ENCODE measurements at regions not wholly inside any gene's neighbourhood (a gene's known extent, or its start where the extent isn't known, plus 50 kb on each side); places are given as distances from the start of the nearest gene placed in this dataset.

DNA sequence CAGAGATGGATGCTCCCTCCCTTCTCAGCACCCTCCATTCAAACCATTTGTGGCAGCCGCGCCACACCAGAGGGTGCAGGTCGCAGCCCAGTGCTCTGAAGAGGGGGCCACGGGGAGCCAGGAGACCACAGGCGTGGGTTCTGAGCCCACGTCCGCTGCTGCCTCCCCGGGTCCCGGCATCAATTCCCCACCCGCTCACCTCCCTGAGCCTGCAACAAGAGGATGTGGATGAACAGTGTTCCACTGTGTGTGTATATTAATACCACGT lies 120.1 kb upstream of the VSTM2B start:
- TF ChIP-seq, protein P1, sequence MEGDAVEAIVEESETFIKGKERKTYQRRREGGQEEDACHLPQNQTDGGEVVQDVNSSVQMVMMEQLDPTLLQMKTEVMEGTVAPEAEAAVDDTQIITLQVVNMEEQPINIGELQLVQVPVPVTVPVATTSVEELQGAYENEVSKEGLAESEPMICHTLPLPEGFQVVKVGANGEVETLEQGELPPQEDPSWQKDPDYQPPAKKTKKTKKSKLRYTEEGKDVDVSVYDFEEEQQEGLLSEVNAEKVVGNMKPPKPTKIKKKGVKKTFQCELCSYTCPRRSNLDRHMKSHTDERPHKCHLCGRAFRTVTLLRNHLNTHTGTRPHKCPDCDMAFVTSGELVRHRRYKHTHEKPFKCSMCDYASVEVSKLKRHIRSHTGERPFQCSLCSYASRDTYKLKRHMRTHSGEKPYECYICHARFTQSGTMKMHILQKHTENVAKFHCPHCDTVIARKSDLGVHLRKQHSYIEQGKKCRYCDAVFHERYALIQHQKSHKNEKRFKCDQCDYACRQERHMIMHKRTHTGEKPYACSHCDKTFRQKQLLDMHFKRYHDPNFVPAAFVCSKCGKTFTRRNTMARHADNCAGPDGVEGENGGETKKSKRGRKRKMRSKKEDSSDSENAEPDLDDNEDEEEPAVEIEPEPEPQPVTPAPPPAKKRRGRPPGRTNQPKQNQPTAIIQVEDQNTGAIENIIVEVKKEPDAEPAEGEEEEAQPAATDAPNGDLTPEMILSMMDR (IDR thresholded peaks at IDR 0.05; ENCODE audit: insufficient read depth, low read length, poor library complexity, severe bottlenecking) = no peak
- Histone ChIP-seq H3K36me3 (ENCODE audit: control insufficient read depth, insufficient read depth, low read length) (no peaks in the 10 kb centered on the region), H3K27me3 (replicated peaks; ENCODE audit: control insufficient read depth, insufficient read depth, low read length) (no peaks in the 10 kb centered on the region), H3K4me3 (replicated peaks; ENCODE audit: low read depth, low read length) (no peak overlapping the region)
- DNase-seq (ENCODE audit: extremely low read depth, insufficient read length) = no peak

DNA sequence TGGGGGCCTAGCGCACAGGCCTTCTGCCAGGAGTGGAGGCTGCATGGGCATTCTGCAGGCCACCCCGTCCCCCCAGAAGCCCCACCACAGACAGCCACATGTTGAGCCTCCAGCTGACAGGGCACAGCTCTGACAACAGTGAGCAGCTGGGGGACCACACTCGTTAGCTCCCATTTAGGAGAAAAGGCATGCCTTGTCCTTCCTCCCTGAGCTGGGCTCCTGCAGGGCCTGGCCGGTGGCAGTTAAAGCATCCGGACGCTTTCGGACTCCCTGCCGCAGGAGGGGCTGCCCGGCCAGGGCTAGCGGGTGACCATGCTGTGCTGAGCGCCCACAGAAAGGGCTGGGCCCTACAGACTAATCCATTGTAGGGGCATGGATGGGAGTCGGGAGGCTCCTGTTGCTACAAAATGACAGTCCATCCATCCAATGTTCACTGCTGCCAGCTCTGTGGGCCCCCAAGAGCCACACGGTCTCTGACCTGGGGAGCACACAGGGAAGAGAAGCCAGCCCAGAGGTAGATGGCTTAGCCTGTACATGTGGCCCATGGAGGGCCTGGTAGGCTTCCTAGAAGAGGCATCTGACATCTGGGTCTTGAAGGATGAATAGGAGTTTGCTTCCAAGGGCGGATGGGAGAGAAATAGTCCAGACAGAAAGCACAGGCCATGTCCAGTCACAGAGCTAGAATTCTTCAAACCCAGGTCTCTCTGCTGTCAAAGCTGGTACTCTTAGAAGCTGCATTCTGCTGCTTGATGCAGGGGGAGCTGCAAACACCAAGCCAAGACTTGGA lies 116.5 kb upstream of the VSTM2B start:
- no peaks in the 10 kb centered on the region for H3K27me3 ChIP-seq (replicated peaks; ENCODE audit: control insufficient read depth, insufficient read depth, low read length)
- H3K4me3 ChIP-seq (replicated peaks; ENCODE audit: low read depth, low read length) = no peak overlapping the region
- TF ChIP-seq, protein P1 (IDR thresholded peaks at IDR 0.05; ENCODE audit: insufficient read depth, low read length, poor library complexity, severe bottlenecking) = no peak
- DNase-seq (ENCODE audit: extremely low read depth, insufficient read length) = no peak
- no peaks in the 10 kb centered on the region for H3K36me3 ChIP-seq (ENCODE audit: control insufficient read depth, insufficient read depth, low read length)

DNA sequence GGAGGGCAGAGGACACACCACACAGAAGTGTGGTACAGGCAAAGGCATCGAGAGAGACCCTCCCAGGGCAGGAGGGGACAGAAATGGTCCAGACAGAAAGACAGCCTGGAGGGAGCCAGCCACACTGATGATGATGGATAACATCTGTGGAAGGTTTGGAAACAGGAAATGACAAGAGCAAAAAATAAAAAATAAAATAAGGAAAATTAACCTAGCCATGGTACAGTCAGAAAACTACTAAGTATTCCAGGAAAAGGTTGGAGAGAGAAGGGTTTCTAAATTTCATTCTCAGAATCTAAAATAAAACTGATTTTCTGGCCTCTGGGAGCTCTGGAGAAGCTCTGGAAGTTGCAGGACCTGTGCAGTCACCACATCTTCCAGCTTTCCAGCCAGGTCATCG lies 115.2 kb upstream of the VSTM2B start:
- Histone ChIP-seq H3K27me3 (replicated peaks; ENCODE audit: control insufficient read depth, insufficient read depth, low read length) (no peaks in the 10 kb centered on the region), H3K4me3 (replicated peaks; ENCODE audit: low read depth, low read length) (no peak overlapping the region), H3K36me3 (ENCODE audit: control insufficient read depth, insufficient read depth, low read length) (no peaks in the 10 kb centered on the region)
- DNase-seq (ENCODE audit: extremely low read depth, insufficient read length) = no peak
- TF ChIP-seq, protein P1 (IDR thresholded peaks at IDR 0.05; ENCODE audit: insufficient read depth, low read length, poor library complexity, severe bottlenecking) = no peak

DNA sequence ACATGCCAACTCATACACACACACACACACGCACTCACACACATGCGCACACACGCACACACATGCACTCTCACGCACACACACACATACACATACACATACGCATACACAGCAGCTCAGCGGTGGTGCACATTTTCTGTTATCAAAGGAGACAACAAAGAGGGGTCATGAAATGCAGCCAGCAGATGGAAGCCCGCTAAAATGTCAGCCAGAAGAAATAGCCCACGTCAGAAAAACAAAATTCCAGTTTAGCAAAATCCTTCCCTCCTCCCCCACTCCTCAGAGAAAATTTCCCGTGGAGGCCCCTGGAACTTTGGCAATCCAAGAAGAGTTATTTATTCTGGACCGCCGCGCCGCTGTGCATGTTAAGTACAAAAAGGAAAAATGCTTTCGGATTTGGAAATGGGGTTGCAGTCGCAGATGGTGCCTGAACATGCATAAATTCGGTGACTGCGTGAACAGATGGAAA lies 114.6 kb upstream of the VSTM2B start:
- TF ChIP-seq, protein P1 (IDR thresholded peaks at IDR 0.05; ENCODE audit: insufficient read depth, low read length, poor library complexity, severe bottlenecking) = no peak
- no peaks in the 10 kb centered on the region for H3K27me3 ChIP-seq (replicated peaks; ENCODE audit: control insufficient read depth, insufficient read depth, low read length)
- DNase-seq (ENCODE audit: extremely low read depth, insufficient read length) = no peak

DNA sequence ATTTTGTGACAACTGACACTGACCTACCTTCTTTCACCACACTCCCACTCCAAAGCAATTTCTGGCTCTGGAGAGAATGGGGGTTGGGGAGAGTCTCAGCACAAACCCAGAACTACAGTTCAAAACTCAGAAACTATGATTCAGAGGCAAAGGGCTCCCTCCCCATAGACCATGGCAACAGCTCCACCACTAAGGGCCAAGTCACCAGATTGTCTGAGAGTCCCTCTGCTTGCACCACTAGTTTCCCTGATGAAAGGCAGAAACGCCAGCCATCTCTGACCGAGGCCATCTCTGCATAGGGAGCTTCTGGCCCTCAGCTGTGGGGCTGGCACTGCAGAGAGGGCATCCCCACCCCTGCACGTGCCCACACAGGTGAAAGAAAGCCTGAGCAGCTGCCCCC lies 112.4 kb upstream of the VSTM2B start:
- H3K27me3 ChIP-seq (replicated peaks; ENCODE audit: control insufficient read depth, insufficient read depth, low read length) = no peaks in the 10 kb centered on the region
- TF ChIP-seq, protein P1 (IDR thresholded peaks at IDR 0.05; ENCODE audit: insufficient read depth, low read length, poor library complexity, severe bottlenecking) = no peak
- H3K4me3 ChIP-seq (replicated peaks; ENCODE audit: low read depth, low read length) = no peak overlapping the region
- H3K36me3 ChIP-seq (ENCODE audit: control insufficient read depth, insufficient read depth, low read length) = no peaks in the 10 kb centered on the region
- DNase-seq (ENCODE audit: extremely low read depth, insufficient read length) = no peak

More for the DNA sequence above, 114.6 kb upstream of the VSTM2B start:
- Histone ChIP-seq H3K4me3 (replicated peaks; ENCODE audit: low read depth, low read length) (no peak overlapping the region), H3K36me3 (ENCODE audit: control insufficient read depth, insufficient read depth, low read length) (no peaks in the 10 kb centered on the region)

DNA sequence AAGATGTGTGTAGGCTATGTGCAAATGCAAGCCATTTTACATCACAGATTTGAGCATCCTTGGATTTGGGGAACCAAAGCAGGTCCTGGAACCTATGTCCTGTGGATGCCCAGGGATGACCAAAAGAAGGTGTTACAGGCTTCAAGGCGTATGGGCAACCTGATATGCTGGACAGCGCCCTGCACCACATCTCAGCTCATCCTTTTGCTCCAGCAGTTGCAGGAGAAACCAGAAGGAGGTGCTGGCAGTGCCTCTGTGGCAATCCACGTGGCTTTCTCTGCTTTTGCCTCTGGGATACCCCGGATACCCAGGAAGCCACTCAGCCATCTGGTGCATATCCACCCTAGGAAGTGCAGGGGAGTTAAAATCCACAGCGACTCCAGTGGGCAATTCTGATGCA lies 110.3 kb upstream of the VSTM2B start:
- no peaks in the 10 kb centered on the region for H3K36me3 ChIP-seq (ENCODE audit: control insufficient read depth, insufficient read depth, low read length)
- no peak for DNase-seq (ENCODE audit: extremely low read depth, insufficient read length)
- H3K4me3 ChIP-seq (replicated peaks; ENCODE audit: low read depth, low read length) = no peak overlapping the region
- no peaks in the 10 kb centered on the region for H3K27me3 ChIP-seq (replicated peaks; ENCODE audit: control insufficient read depth, insufficient read depth, low read length)
- TF ChIP-seq, protein P1 (IDR thresholded peaks at IDR 0.05; ENCODE audit: insufficient read depth, low read length, poor library complexity, severe bottlenecking) = no peak
